IPS-18a (cell line): ENCODE measurements at regions not wholly inside any gene's neighbourhood (a gene's known extent, or its start where the extent isn't known, plus 50 kb on each side); places are given as distances from the start of the nearest gene placed in this dataset.
"Not testable (repeated sequence)": the region's sequence is repeated elsewhere in the genome, so short reads cannot be mapped to it uniquely, and the experiment has no call there.

Experiments used
- H3K27ac ChIP-seq: one replicate; pipeline ENCODE4 v1.5.1; 2013; ENCODE audit warnings: low read length
- H3K27me3 ChIP-seq: one replicate; pipeline ENCODE4 v1.6.1; 2013; ENCODE audit warnings: mild to moderate bottlenecking, low read length; ENCODE audit not compliant: control insufficient read depth, insufficient read depth
- H3K36me3 ChIP-seq: one replicate; pipeline ENCODE4 v1.6.1; 2013; ENCODE audit warnings: low read depth, low read length; ENCODE audit not compliant: control insufficient read depth
- H3K4me1 ChIP-seq: one replicate; pipeline ENCODE4 v1.6.1; 2013; ENCODE audit warnings: low read depth, low read length; ENCODE audit not compliant: control insufficient read depth
- H3K4me3 ChIP-seq: one replicate; pipeline ENCODE4 v1.5.1; 2013; ENCODE audit warnings: low read length
- H3K9ac ChIP-seq: one replicate; pipeline ENCODE4 v1.6.1; 2013; ENCODE audit warnings: mild to moderate bottlenecking, low read length, moderate library complexity
- H3K9me3 ChIP-seq: one replicate; pipeline ENCODE4 v1.6.1; 2013; ENCODE audit warnings: low read depth, low read length; ENCODE audit not compliant: control insufficient read depth

DNA sequence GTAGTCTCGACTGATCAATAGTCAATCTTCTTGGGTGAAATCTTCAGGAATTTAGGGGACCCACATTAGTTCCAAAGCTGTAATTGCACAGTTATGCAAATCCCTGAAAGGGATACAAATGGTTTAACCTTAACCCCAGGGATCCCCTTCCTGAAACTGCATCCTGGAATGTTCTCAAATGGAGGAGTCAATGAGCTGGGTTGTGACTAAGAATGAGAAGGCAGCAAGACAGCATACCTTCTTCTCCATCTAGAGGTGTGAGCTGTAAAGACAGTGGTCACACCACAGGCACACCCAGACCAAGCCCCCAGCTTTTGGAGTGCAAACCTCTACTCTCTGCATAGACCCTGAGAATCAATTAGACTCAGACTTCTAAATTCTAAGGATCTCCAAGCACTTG, 164.7 kb upstream of the MEIS1 start:
- no peaks in the 10 kb centered on the region for H3K9me3 ChIP-seq
- H3K4me1 ChIP-seq = peaks cover 9% of the 10 kb centered on the region
- no peak overlapping the region for H3K4me3 ChIP-seq
- H3K27ac ChIP-seq = no peak overlapping the region
- no peaks in the 10 kb centered on the region for H3K27me3 ChIP-seq
- H3K9ac ChIP-seq = no peak overlapping the region
- H3K36me3 ChIP-seq = no peaks in the 10 kb centered on the region

DNA sequence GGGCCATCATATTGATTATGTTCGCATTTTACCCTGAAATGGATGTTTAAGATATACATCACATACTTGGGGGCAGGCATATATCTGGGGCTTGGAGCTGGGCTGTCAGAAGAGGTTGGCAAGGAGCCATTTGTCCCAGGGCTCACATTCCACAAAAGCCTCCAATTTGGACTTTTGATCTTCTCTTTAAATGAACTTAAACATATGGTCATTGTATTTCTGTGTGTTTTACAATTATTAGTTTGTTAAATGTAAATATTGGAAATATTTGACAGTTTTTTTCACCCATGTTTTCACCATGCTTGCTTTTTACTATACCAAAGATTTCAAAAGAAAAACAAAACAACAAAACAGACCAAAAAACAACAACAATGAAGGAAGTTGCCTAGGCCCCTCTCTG, 165.8 kb upstream of the MEIS1 start:
- Histone ChIP-seq H3K27ac (no peak overlapping the region), H3K9me3 (no peaks in the 10 kb centered on the region), H3K36me3 (no peaks in the 10 kb centered on the region), H3K27me3 (no peaks in the 10 kb centered on the region), H3K4me1 (peaks cover 9% of the 10 kb centered on the region), H3K9ac (no peak overlapping the region), H3K4me3 (no peak overlapping the region)

DNA sequence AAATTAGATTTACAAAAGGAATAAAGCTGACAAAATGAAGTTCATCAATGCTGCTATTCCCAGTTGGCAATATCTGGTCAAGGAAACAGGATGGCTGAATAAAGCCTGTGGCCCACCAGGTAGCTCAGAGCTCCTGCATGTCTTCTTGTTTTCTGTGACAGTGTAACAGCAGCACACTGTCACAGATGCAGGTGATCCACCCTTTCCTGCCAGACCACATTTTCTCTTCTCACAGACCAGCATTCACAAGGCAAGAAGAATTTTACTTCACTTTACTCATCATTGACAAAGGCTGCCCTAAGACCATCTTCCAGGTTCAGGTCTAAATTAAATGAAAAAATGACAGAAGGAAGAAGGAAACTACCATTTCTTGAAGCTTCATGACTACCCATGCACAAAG, 166.2 kb upstream of the MEIS1 start:
- Histone ChIP-seq H3K4me3 (no peak overlapping the region), H3K36me3 (no peaks in the 10 kb centered on the region), H3K9me3 (no peaks in the 10 kb centered on the region), H3K27me3 (no peaks in the 10 kb centered on the region), H3K9ac (no peak overlapping the region), H3K4me1 (peaks cover 9% of the 10 kb centered on the region), H3K27ac (no peak overlapping the region)

DNA sequence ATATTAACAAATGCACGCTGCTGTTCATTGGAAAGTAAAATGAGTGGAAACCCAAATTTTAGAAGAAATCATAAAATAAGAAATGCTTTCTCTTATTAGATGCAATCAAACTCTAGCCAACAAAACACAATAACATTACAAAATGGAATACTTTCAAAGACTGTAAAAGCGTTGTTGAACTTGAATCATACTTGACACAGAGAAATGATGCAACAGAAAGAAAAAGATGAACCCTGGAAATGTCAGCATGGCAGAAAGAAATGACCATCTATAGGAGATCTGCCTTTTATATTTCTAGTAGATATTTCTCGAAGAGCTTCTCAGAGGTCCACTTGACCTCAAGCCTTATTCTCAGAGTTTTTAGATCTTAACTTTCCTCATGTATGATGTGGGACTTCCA, 170.6 kb upstream of the MEIS1 start:
- H3K9me3 ChIP-seq = no peaks in the 10 kb centered on the region
- H3K27me3 ChIP-seq = no peaks in the 10 kb centered on the region
- no peak overlapping the region for H3K9ac ChIP-seq
- peaks cover under 1% of the 10 kb centered on the region for H3K4me1 ChIP-seq
- no peak overlapping the region for H3K27ac ChIP-seq
- H3K4me3 ChIP-seq = no peak overlapping the region
- H3K36me3 ChIP-seq = no peaks in the 10 kb centered on the region

DNA sequence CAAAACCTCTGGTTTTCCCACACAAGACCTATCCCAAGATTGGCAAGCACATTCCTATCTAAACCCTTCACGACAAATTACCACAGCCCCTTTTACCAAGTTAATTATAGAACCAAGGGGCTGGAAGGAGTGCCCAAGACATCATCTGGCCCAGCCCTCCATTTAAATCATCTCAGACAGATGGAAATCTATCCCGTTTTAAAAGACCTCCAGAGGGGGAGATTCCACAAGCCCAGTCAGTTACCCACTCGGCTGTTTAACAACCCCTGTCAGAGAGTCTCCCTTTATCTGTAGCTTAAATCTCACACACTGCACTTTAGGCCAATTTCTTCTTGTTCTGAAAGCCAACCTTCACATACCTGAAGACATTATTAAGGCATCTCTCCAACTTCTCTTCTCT, 179.1 kb upstream of the MEIS1 start:
- no peaks in the 10 kb centered on the region for H3K4me1 ChIP-seq
- no peaks in the 10 kb centered on the region for H3K27me3 ChIP-seq

DNA sequence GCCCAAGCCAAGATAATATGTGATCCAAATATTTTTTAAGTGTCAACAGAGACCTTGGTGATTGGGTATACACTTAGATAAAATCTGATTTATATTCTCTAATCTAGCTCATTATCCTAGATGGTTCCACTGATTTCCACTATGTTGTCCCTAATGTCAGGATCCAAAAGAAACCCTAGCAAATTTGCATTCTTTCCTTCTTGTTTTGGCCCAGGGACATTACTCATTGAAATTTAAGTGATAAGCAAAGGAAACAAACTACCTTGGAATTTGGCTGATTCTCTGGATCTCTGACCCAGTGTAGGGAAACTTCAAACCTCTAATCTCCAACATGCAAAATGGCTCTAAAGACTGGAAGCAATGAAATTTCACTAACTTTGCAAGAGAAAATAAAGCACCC, 179.8 kb upstream of the MEIS1 start:
- no peaks in the 10 kb centered on the region for H3K36me3 ChIP-seq
- no peaks in the 10 kb centered on the region for H3K27me3 ChIP-seq
- no peak overlapping the region for H3K9ac ChIP-seq
- H3K27ac ChIP-seq = no peak overlapping the region
- H3K9me3 ChIP-seq = no peaks in the 10 kb centered on the region
- no peaks in the 10 kb centered on the region for H3K4me1 ChIP-seq
- no peak overlapping the region for H3K4me3 ChIP-seq

More for the DNA sequence above, 179.1 kb upstream of the MEIS1 start:
- H3K9me3 ChIP-seq = no peaks in the 10 kb centered on the region
- H3K36me3 ChIP-seq = no peaks in the 10 kb centered on the region
- no peak overlapping the region for H3K4me3 ChIP-seq
- no peak overlapping the region for H3K27ac ChIP-seq
- H3K9ac ChIP-seq = no peak overlapping the region

DNA sequence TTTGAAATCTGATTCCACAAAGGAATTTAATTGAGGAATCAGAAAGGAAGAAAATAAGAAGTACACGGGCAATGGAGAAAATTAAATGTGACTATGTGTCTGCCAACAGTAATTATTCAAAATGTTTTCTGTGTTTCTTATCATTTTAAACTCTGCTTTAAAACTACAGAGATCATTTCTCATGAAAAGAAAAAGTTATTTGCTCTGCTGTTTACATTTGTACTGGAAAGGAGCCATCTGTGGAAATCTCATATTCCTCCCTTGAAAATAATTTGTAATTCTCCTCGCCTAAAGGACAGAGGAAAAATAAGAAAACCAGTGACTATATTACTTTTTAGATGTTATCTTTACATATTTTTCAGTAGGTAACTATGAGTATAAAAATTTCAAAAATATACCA, 181.9 kb upstream of the MEIS1 start:
- no peak overlapping the region for H3K9ac ChIP-seq
- no peaks in the 10 kb centered on the region for H3K4me1 ChIP-seq
- no peaks in the 10 kb centered on the region for H3K27me3 ChIP-seq
- no peaks in the 10 kb centered on the region for H3K9me3 ChIP-seq
- no peaks in the 10 kb centered on the region for H3K36me3 ChIP-seq
- H3K27ac ChIP-seq = no peak overlapping the region
- no peak overlapping the region for H3K4me3 ChIP-seq

DNA sequence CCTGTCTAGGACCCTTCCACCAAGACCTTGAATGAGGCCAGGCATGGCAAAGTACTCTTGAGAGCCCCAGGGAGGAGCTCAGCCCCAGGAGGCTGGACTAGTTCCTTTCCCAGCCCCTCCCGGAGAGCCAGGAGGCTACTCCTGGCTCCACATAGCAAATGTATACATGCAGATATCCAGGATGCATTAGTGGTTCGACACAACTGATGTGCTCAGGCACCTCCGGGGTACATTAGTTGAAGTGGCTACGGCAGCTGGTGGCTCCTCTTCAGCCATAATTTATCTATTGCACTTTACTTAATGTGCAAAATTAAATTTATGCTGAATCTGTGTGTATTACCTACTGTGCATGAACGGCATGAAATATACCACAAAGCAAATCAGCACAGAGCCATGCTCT, 182.8 kb upstream of the MEIS1 start:
- H3K9me3 ChIP-seq = no peaks in the 10 kb centered on the region
- H3K27me3 ChIP-seq = no peaks in the 10 kb centered on the region
- H3K9ac ChIP-seq = no peak overlapping the region
- no peak overlapping the region for H3K27ac ChIP-seq
- H3K4me1 ChIP-seq = no peaks in the 10 kb centered on the region
- no peak overlapping the region for H3K4me3 ChIP-seq
- no peaks in the 10 kb centered on the region for H3K36me3 ChIP-seq

DNA sequence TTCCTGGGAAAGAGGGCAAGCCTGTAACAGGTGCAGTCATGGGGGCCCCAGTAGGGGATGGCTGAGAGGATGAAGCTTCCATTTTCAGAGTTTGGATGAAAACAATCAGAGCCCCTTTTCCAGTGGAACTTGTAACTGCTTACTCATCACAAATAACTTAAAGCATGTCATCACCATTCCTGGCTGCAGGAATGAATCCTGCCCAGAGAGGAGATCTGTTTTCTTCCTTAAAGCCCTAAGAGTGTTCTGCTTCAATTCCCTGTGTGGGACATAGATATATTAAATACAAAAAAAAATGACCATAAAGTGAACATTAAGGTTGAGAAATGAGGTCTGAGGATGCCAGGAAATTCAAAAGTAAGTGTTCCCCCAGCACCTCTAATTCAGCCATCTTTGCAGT, 183.4 kb upstream of the MEIS1 start:
- Histone ChIP-seq H3K4me3 (no peak overlapping the region), H3K9me3 (no peaks in the 10 kb centered on the region), H3K9ac (no peak overlapping the region), H3K27me3 (no peaks in the 10 kb centered on the region), H3K4me1 (no peaks in the 10 kb centered on the region), H3K36me3 (no peaks in the 10 kb centered on the region), H3K27ac (no peak overlapping the region)

DNA sequence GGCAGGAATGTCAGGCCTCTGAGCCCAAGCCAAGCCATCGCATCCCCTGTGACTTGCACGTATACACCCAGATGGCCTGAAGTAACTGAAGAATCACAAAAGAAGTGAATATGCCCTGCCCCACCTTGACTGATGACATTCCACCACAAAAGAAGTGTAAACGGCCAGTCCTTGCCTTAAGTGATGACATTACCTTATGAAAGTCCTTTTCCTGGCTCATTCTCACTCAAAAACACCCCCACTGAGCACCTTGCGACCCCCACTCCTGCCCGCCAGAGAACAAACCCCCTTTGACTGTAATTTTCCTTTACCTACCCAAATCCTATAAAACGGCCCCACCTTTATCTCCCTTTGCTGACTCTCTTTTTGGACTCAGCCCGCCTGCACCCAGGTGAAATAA, 185.8 kb upstream of the MEIS1 start:
- H3K27ac ChIP-seq, H3K9ac ChIP-seq, H3K27me3 ChIP-seq, H3K9me3 ChIP-seq, H3K4me3 ChIP-seq, H3K36me3 ChIP-seq, H3K4me1 ChIP-seq: not testable (repeated sequence)

DNA sequence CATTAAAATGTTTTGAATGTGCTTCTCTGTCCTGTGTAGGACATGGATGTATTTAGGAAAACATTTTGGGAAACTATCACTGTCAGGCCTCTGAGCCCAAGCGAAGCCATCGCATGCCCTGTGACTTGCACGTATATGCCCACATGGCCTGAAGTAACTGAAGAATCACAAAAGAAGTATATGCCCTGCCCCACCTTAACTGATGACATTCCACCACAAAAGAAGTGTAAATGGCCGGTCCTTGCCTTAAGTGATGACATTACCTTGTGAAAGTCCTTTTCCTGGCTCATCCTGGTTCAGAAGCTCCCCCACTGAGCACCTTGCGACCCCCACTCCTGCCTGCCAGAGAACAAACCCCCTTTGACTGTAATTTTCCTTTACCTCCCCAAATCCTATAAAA, 191.1 kb upstream of the MEIS1 start:
- not testable (repeated sequence) for H3K9me3 ChIP-seq, H3K4me1 ChIP-seq, H3K27me3 ChIP-seq, H3K36me3 ChIP-seq, H3K4me3 ChIP-seq, H3K27ac ChIP-seq, H3K9ac ChIP-seq

DNA sequence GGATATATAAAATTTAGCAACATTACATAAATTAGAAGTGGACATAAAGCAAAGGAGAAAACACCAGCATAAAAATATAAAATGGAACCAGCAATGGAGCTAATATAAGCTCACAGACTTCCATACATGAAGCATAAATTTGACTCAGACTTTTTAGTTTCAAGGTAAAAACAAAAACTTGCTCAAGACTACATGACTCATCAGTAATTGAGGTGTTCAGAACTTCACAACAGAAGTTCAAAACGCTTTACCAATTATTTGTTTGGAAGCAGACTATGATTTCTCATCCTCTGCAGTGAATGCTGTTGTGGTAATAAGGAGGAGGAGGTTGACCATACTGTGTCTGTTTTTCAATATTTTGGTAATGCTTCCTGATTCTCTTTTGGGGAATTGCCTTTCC, 192.0 kb upstream of the MEIS1 start:
- H3K9me3 ChIP-seq, H3K27ac ChIP-seq, H3K27me3 ChIP-seq, H3K4me3 ChIP-seq, H3K36me3 ChIP-seq, H3K9ac ChIP-seq, H3K4me1 ChIP-seq: not testable (repeated sequence)
